Mesothelial cell of epicardium (in vitro differentiated cells): ENCODE measurements at regions not wholly inside any gene's neighbourhood (a gene's known extent, or its start where the extent isn't known, plus 50 kb on each side); places are given as distances from the start of the nearest gene placed in this dataset.

ENCODE experiments used
- DNase-seq, 2 experiments: peaks; one replicate each; pipeline ENCODE4 v3.0.0; 2021; ENCODE audit warnings: low spot score in 2 of 2; ENCODE audit not compliant: unreplicated experiment in 2 of 2
- H3K27ac Mint-ChIP-seq: 2 replicates; pipeline ENCODE4 v1.8.0; 2021; ENCODE audit warnings: mixed read lengths
- H3K27me3 Mint-ChIP-seq: 2 replicates; pipeline ENCODE4 v1.8.0; 2021; ENCODE audit warnings: low read depth, mixed read lengths
- H3K36me3 Mint-ChIP-seq: 2 replicates; pipeline ENCODE4 v1.8.0; 2021; ENCODE audit warnings: mixed read lengths
- H3K4me1 Mint-ChIP-seq: 2 replicates; pipeline ENCODE4 v1.8.0; 2021; ENCODE audit warnings: mixed read lengths
- H3K4me3 Mint-ChIP-seq: 2 replicates; pipeline ENCODE4 v1.8.0; 2021; ENCODE audit warnings: mild to moderate bottlenecking, moderate library complexity, mixed read lengths
- H3K9me3 Mint-ChIP-seq: 2 replicates; pipeline ENCODE4 v1.8.0; 2021; ENCODE audit warnings: mixed read lengths
- CTCF ChIP-seq: fragments of 200-600 bp; sonication (generic); IDR thresholded peaks from one replicate; pipeline ENCODE4 v1.5.0; 2021; ENCODE audit warnings: antibody characterized with exemption; ENCODE audit not compliant: unreplicated experiment

DNA sequence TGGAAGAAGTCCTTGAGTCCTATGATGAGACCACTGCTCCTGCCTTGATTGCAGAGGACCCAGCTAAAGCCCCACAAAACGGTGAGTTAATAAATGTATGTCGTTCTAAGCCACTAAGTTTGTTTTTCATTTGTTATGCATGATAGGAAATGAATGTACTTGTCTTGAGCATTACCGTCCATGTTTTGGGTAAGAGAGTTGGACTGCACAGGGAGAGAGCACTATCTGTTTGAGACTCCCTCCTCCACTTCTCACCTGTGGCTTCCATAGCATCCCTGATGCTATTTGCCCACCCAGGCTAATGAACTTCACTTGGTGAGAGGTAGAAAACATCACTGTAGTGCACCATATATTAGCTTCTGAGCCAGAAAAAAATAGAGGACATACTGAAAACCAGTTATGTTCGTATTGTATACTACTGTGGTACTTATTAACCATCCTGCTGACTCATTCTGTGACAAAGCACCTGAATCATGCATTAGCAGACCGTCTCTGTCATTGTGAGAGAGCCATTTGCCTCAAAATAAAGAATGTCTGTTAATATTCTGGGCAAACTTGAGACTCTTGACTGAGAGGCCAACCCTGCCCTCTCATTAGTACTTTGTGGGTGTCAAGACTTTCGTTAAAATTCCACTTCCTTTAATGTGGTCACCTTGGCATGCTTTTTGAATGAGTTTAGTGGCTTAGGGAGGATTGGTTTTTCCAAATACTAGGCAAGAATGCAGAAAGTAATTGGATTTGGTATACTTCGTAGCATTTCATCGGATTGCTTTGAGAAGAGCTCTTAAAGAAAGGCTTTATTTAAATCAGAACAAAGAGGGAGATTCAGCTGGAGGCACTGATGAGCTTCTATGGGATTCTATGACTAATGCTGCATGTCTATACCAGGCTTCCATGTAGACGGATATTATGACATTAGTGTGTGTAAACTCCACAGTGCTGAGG lies 99.3 kb upstream of the GRPR start:
- Mint-ChIP-seq H3K4me1 (peaks cover 5% of the 10 kb centered on the region), H3K27me3 (no peaks in the 10 kb centered on the region), H3K27ac (no peak overlapping the region), H3K9me3 (peaks cover 13% of the 10 kb centered on the region), H3K36me3 (no peaks in the 10 kb centered on the region), H3K4me3 (no peak overlapping the region)
- no peak for DNase-seq
- TF ChIP-seq CTCF, result no peak

DNA sequence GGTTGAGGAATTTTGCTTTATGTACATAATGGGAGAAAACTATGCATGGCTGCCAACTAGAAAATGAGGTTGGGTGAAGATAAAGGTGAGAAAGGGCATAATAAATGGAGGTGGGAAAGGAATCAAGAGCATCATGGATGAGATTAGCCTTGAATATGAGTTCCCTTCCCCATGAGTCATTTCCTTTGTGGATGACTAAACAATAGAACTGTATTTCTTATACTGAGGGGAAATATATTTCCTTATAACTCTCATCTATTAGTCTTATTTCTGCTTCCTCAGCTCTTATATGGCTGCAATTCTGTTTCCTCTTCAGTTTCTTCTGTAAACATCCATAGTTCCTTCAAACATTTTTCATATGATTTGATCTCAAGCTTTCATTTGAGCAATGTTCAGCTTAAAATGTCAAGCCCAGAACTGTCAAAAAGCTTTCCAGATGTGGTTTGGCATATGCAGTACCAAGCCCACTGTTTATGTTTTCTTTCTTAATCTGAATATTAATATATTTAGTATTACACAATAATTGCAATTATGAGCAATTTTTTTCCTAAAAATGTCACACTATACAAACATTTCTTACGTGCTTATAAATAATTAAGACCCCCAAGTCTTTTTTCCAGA lies 100.7 kb upstream of the GRPR start:
- no peak overlapping the region for H3K4me3 Mint-ChIP-seq
- peaks cover 8% of the 10 kb centered on the region for H3K9me3 Mint-ChIP-seq
- H3K4me1 Mint-ChIP-seq, result no peaks in the 10 kb centered on the region
- H3K27me3 Mint-ChIP-seq, result no peaks in the 10 kb centered on the region
- TF ChIP-seq CTCF, result no peak
- H3K27ac Mint-ChIP-seq, result no peak overlapping the region
- no peak for DNase-seq
- H3K36me3 Mint-ChIP-seq, result no peaks in the 10 kb centered on the region

DNA sequence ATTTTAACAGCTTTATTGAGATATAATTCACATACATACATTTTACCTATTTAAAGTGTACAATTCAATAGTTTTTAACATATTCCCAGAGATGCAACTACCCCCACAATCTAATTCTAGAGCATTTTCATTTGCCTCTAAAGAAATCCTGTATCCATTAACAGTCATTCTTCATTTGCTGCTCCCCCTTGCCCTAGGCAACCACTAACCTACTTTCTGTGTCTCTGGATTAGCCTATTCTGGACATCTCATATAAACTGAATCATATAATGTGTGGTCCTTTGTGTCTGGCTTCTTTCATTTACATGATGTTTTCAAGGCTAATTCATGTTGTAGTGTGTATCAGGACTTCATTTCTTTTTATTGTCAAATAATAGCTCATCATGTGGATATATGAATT lies 105.1 kb upstream of the GRPR start:
- H3K27me3 Mint-ChIP-seq, result no peaks in the 10 kb centered on the region
- peaks cover 8% of the 10 kb centered on the region for H3K9me3 Mint-ChIP-seq
- no peak for DNase-seq
- no peak overlapping the region for H3K4me3 Mint-ChIP-seq
- no peaks in the 10 kb centered on the region for H3K4me1 Mint-ChIP-seq
- no peak for TF ChIP-seq CTCF
- H3K27ac Mint-ChIP-seq, result no peak overlapping the region
- H3K36me3 Mint-ChIP-seq, result no peaks in the 10 kb centered on the region

- peaks cover 12% of the 10 kb centered on the region for H3K4me1 Mint-ChIP-seq
- no peaks in the 10 kb centered on the region for H3K27me3 Mint-ChIP-seq
- no peak for TF ChIP-seq CTCF
- H3K4me3 Mint-ChIP-seq, result no peak overlapping the region
- H3K27ac Mint-ChIP-seq, result no peak overlapping the region
- no peak for DNase-seq
- no peaks in the 10 kb centered on the region for H3K9me3 Mint-ChIP-seq
- no peaks in the 10 kb centered on the region for H3K36me3 Mint-ChIP-seq
Observed at GRCh38 chrX:16014171-16014570, 109.2 kb upstream of the GRPR start.

DNA sequence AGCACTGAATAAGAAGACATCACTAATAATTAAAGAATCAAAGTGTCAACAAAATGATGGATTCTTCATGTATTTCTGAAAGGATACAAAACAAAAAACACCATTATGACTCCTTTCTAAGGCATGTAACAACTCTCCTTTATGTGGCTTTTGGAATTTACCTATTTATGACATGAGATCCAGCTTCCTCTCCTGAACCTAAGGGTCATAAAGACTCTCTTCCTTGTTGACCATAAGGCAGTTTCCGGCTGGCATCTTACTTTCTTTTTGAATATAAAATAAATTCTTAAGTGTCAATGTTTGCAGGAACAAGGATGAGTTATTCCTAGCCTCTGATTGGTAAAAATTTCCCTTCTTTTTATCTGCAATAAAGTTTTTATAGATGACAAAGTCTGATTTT lies 111.1 kb upstream of the GRPR start:
- Mint-ChIP-seq H3K36me3 (no peaks in the 10 kb centered on the region), H3K27ac (no peak overlapping the region), H3K4me1 (peaks cover 12% of the 10 kb centered on the region), H3K4me3 (no peak overlapping the region), H3K27me3 (no peaks in the 10 kb centered on the region), H3K9me3 (no peaks in the 10 kb centered on the region)
- TF ChIP-seq CTCF, result no peak
- no peak for DNase-seq
